Renal cortex interstitium (tissue), 11 donors: ENCODE measurements at regions not wholly inside any gene's neighbourhood (a gene's known extent, or its start where the extent isn't known, plus 50 kb on each side); places are given as distances from the start of the nearest gene placed in this dataset.

ENCODE experiments used
- DNase-seq, 11 donors: peaks; one replicate each; pipeline ENCODE4 v3.0.0-alpha.2; 2013; ENCODE audit warnings: low read depth in 9 of 11, low spot score in 4 of 11; ENCODE audit errors: extremely low read depth in 1 of 11

DNA sequence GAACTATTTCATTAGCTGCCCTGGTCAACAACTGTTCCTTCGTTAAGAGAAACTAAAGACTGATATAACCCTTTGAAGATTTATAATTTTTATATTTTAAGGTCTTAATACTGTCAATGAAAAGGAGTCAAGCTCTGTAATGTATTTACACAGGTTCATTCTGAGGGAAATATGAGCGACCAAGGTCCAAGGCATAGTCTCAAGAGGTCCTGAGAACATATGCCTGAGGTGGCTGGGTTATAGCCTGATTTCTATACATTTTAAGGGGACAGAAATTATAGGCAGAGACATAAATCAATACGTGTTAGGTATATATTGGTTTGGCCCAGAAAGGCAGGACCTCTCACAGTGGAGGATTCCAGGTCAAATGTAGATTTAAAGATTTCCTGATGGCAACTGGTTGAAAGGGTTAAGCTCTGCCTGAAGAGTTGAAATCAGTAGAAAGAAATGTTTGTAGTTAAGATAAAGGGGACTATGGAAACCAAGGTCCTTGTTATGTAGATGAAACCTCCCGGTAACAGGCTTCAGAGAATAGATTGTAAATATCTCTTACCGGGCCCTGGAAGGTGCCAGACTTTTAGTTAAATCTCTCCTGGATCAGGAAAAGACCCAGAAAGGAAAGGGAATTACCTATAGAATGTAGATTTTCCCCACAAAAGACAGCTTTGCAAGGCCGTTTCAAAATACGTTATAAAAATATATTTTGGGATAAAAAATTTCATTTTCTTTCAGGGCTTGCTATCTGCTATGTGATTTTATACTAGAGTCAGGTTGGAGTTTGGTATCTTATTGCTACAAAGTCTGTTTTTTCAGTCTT lies 107.3 kb upstream of the PRLR start:
- no peak for DNase-seq

DNA sequence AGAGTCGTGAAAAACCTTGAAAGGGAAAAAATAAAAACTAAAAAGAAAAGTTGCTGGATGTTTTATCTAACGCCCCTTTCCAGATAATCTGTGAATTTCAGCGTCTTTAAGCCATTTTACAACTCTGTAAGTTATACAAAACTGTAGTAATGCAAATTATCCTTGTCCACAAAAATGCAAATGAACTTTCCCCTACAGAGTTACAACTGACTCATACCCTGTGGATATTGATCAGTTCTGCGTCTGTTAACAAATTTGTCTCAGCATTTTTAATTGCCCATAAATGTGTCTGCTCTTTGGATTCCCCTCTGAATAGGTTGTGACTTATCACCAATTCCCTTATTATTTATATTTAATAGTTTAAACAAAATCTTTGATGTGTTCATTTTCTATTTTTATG lies 105.9 kb upstream of the PRLR start:
- no peak for DNase-seq

DNA sequence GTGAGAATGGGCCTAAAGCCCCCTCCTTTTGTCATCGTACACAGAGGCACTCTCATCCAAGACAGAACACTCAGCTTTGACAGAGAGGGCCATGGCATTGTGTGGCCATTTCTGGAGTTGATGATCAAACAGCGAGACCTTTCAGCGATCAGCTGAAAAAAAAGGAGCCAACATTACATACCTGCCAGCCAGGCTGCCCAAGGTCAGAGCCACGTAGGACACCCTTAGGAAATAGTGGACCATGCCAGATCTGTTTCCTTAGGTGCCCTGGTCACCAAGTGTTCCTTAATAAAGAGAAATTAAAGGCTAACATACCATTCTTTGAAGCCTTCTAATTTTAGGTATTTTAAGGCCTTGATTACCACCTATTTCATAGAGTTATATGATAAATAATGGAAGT lies 105.5 kb upstream of the PRLR start:
- no peak for DNase-seq

DNA sequence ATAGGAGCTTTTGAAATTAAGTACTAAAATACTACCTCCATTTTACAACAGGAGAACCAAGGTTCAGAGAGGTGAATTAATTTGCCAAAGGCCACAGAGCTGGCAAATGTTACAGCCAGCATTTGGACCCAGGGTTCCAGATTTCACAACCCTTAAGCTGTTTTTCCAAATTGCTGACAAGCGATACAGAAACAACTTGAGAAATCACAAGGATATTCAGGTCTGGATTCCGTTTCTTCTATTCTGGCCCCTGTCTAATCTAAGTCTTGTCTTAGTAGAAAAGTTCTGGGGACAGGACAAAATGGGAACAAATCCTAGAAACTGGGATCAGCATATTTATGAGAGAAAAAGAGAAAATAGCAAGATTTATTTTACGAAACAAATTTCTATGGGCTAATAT lies 103.1 kb upstream of the PRLR start:
- no peak for DNase-seq

GRCh38 chr5:35331956-35332950 lies 102.0 kb upstream of the PRLR start:
- no peak for DNase-seq

DNA sequence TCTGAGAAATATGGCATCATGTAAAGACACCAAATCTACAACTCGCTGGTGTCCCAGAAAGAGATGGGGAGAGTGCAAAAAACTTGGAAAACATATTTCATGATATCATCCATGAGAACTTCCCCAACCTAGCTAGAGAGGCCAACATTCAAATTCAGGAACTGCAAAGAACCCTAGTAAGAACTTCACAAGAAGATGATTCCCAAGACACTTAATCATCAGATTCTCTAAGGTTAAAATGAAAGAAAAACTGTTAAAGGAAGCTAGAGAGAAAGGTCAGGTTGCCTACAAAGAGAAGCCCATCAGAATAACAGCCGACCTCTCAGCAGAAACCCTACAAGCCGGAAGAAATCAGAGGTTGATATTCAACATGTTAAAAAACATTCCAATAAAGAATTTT lies 95.5 kb upstream of the PRLR start:
- no peak for DNase-seq

GRCh38 chr5:35324679-35325078 lies 94.4 kb upstream of the PRLR start:
- no peak for DNase-seq

- DNase-seq, result no peak
Observed at GRCh38 chr5:35324201-35324600, 93.9 kb upstream of the PRLR start.

DNA sequence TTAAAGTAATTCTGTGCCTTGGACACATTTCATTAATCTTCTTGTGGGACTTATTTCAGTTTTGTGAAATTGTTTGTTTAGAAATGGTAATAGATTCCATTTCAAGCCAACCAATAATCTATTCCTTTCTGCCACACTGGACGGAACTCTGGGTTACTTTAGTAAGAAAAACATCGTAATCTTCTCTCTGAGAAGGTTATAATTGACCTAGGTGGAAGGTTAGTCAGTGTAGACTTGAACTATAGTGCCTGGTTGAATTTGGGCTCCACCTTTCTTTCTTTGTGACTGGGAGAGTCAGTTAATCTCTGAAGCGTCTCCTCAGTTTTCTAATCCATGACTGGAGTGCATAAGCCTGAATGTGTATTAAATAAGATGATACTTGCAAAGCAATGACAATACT lies 89.7 kb upstream of the PRLR start:
- DNase-seq, result no peak

GRCh38 chr5:35319333-35320002 lies 89.2 kb upstream of the PRLR start:
- DNase-seq, result peak in 1 of 11 donors; percentile 13

- DNase-seq, result no peak
Observed at GRCh38 chr5:35317586-35317985, 87.3 kb upstream of the PRLR start.

GRCh38 chr5:35316611-35317274 lies 86.5 kb upstream of the PRLR start:
- DNase-seq, result no peak

- DNase-seq, result no peak
Observed at GRCh38 chr5:35313291-35313690, 83.0 kb upstream of the PRLR start.

- no peak for DNase-seq
Observed at GRCh38 chr5:35312267-35312666, 82.0 kb upstream of the PRLR start.

- DNase-seq, result no peak
Observed at GRCh38 chr5:35309365-35310130, 79.3 kb upstream of the PRLR start.

GRCh38 chr5:35308421-35308820 lies 78.1 kb upstream of the PRLR start:
- DNase-seq, result no peak

DNA sequence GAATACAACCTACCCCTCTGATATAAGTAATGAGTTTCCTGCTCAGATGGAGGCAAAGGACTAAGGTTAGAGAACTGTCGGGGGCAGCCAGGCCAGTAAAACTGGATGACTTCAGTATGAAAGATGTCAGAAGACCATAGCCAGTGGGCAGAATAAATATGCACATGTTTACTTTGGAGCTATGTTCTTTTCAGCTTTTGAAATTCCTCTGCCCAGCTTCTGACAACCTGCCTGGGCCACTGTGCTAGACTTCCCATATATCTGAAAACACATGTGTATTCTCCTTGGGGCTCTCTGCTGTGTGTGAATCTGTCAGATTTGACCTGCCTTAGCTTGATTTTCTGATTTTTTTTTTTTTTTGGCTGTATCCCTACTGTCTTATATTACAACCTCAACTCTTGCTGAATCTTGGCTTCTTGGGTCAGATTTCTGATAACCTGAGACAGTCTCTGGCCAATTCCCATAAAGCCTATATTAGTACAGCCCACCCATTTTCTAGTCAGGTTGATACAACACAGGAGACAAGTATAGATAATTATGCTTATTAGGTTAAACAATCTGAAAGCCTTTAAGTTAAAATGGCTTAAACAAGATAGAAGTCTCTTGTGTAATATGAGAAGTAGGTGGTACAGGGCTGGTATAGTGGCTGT lies 76.6 kb upstream of the PRLR start:
- no peak for DNase-seq
